Adrenal gland (tissue), 9 donors: ENCODE measurements at regions not wholly inside any gene's neighbourhood (a gene's known extent, or its start where the extent isn't known, plus 50 kb on each side); places are given as distances from the start of the nearest gene placed in this dataset.

Experiments used
- DNase-seq, 7 donors: peaks; one replicate each; pipeline ENCODE4 v3.0.0-alpha.2; 2019 to 2020
- H3K27ac ChIP-seq, 5 donors: fragments of 200-600 bp; sonication (generic) in 4 of 5; 1 replicate in 3 of 5; 2 replicates in 2 of 5; pipeline versions ENCODE4 v1.5.1 to v1.8.0; 2016 to 2020; ENCODE audit warnings: mild to moderate bottlenecking in 1 of 5
- H3K27me3 ChIP-seq: fragments of 200-600 bp; 2 replicates; pipeline ENCODE4 v1.8.0; 2021
- H3K36me3 ChIP-seq, 2 donors: fragments of 200-600 bp; replicated peaks in 1 of 2; 1 replicate in 1 of 2; 2 replicates in 1 of 2; pipeline versions ENCODE4 v1.5.1 to v1.8.0; 2018 to 2022
- H3K4me1 ChIP-seq, 2 donors: fragments of 200-600 bp; replicated peaks in 1 of 2; 1 replicate in 1 of 2; 2 replicates in 1 of 2; pipeline versions ENCODE4 v1.5.1 to v1.8.0; 2018 to 2021
- H3K4me3 ChIP-seq, 4 donors: fragments of 200-600 bp; sonication (generic) in 3 of 4; one replicate each; pipeline ENCODE4 v1.5.1; 2016 to 2018
- H3K9me3 ChIP-seq, 3 donors: fragments of 200-600 bp; sonication (generic) in 1 of 3; replicated peaks in 1 of 3; 1 replicate in 2 of 3; 2 replicates in 1 of 3; pipeline versions ENCODE4 v1.5.1 to v1.8.0; 2016 to 2021
- POLR2A ChIP-seq, 2 donors: fragments of 450-650 bp; IDR thresholded peaks; one replicate each; pipeline ENCODE4 v1.6.1; 2017; ENCODE audit warnings: antibody characterized with exemption in 2 of 2, mild to moderate bottlenecking in 2 of 2, moderate library complexity in 1 of 2
- WGBS, 4 donors: extraction: QIAGEN DNeasy Blood & Tissue Kit in 2 of 4; methylation state at CpG; one replicate each; pipeline versions ENCODE4 v1.1.5 to v1.1.7; 2013 to 2017; 5-methylcytosine and 5-hydroxymethylcytosine counted together
- intact Hi-C, 2 donors: fragments of 100-400 bp; cut with DNase I; formaldehyde crosslinking; loops; one replicate each; pipeline versions ENCODE4 v1.14.1 to v1.15.0; 2022 to 2023
- TF ChIP-seq, protein P1 (sequence below), 6 experiments: fragments of 450-650 bp in 4 of 6; fragments of 200-600 bp in 2 of 6; sonication (generic) in 1 of 6; IDR thresholded peaks; 1 replicate in 5 of 6; 2 replicates in 1 of 6; pipeline versions ENCODE4 v1.5.1 to v1.8.0; 2016 to 2021; ENCODE audit warnings: antibody characterized with exemption in 6 of 6, mild to moderate bottlenecking in 2 of 6, moderate library complexity in 1 of 6
- donor health status: healthy with polysubstance abuse.
- donor health status: Bipolar disorder and iron deficiency.
- donor health status: DM: yes; HTN: yes; CAD: no.
- donor health status: DM: no; HTN: no; CAD: no.
- donor health status: DM: no; HTN: no; CAD: no.

DNA sequence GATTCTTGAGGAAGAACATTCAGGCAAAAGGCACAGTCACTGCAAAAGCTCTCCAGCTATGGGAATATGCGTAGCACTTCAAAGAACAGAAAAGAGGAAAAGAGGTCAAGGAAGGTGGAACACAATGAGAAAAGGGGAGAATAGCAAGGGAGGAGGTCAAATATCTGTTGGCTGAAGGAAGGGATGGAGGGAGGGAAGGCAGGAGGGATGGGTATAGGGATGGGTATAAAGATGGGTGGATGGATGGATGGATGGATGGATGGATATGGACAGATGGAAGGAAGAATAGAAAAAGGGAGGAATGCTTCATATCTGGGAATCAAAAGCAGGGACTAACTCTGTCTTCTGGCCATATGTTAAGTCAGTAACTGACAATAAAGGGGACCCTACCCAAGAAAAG, 164.2 kb upstream of the TOP1 start:
- intact Hi-C loops: no loop called here
- DNase-seq: no peak
- no peaks in the 10 kb centered on the region for H3K27me3 ChIP-seq
- TF ChIP-seq POLR2A (IDR thresholded peaks at IDR 0.05): no peak
- TF ChIP-seq, protein P1, sequence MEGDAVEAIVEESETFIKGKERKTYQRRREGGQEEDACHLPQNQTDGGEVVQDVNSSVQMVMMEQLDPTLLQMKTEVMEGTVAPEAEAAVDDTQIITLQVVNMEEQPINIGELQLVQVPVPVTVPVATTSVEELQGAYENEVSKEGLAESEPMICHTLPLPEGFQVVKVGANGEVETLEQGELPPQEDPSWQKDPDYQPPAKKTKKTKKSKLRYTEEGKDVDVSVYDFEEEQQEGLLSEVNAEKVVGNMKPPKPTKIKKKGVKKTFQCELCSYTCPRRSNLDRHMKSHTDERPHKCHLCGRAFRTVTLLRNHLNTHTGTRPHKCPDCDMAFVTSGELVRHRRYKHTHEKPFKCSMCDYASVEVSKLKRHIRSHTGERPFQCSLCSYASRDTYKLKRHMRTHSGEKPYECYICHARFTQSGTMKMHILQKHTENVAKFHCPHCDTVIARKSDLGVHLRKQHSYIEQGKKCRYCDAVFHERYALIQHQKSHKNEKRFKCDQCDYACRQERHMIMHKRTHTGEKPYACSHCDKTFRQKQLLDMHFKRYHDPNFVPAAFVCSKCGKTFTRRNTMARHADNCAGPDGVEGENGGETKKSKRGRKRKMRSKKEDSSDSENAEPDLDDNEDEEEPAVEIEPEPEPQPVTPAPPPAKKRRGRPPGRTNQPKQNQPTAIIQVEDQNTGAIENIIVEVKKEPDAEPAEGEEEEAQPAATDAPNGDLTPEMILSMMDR (IDR thresholded peaks at IDR 0.05): no peak
- H3K36me3 ChIP-seq: no peaks in the 10 kb centered on the region
- H3K9me3 ChIP-seq: no peaks in the 10 kb centered on the region
- H3K4me3 ChIP-seq: no peak overlapping the region
- WGBS, 4 donors: 93 to 100% (median 95%) methylated on average over 1 of the region's 1 CpG
- H3K27ac ChIP-seq: no peak overlapping the region
- peaks cover 13 to 30% of the 10 kb centered on the region in 2 donors for H3K4me1 ChIP-seq

DNA sequence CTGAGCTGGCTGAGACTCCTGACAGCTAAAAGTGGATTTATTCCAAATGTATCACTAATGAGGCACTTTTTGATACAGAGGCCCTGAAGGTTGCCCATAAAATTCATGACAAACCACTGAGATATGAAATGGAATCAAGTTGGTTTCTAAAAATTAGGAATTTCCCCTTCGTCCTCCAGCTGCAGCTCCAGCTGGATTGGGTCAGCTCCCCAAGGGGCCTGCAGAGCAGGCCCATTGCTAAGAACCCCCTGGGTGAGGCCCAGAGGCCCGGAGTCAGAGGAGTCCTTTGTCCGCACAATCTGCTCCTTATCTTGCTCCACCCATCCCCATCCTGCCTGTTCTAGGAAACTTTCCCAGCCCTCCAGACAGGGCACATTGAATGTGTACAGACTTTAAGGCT, 163.5 kb upstream of the TOP1 start:
- Histone ChIP-seq H3K27ac (no peak overlapping the region), H3K4me3 (no peak overlapping the region), H3K36me3 (no peaks in the 10 kb centered on the region), H3K9me3 (no peaks in the 10 kb centered on the region), H3K27me3 (no peaks in the 10 kb centered on the region), H3K4me1 (peaks cover 13 to 30% of the 10 kb centered on the region in 2 donors)
- TF ChIP-seq POLR2A (IDR thresholded peaks at IDR 0.05): no peak
- TF ChIP-seq, protein P1 (IDR thresholded peaks at IDR 0.05): no peak
- 69 to 80% (median 75%) methylated on average over 3 of the region's 3 CpGs for WGBS, 4 donors
- no peak for DNase-seq
- intact Hi-C loops: no loop called here

DNA sequence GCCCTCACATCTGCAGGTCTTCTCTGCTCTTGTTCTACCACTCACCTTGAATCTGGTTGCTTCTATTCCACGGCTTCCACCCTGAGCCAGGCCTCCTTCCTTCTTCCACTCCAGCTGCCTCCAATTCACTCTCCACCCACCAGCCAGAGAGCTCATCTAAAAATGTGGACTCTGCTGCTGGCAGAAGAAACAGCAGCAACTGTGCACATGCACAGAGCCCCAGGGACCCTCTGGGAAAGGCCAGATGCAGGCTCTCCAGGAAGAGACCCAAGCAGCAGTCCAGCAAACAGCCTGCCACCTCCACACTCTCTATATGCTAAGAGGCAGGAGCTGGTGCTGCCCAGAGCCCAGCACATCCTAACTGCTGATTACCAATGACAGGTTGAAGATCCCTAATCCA, 162.6 kb upstream of the TOP1 start:
- 33 to 92% (median 36%) methylated on average over 1 of the region's 1 CpG for WGBS, 4 donors
- no peaks in the 10 kb centered on the region for H3K27me3 ChIP-seq

DNA sequence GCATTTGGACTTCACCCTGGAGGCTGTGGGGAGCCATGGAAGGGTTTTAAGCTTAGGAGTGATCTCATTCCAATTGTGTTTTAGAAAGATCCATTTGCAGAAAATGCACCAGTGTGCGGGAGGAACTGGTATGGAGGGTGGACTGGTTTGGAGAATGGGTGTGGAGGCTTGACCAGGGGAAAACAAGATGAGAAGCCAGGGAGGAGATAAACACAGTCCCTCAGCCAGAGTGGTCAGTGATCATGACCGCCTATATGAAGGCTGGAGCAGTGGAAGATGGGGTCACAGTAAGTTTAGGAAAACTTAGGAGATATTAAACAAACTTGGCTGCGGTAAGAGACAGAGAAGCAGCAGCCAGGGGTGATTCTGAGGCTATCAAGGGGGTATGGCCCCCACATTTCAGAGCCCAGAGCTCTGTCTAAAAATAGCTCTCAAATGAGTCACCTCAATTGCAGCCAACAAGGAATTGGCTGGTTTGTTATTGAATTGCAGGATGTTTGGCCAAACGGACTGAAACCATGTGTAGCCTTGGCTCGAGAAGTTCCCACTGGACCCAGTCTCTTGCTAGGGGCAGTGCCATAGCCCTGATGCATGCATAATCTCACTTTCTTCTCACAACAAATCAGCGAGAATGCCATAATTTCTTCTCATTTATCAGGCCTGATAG, 159.9 kb upstream of the TOP1 start:
- peaks cover 6 to 21% of the 10 kb centered on the region in 2 donors for H3K4me1 ChIP-seq
- whole genome bisulfite sequencing, 4 donors: 39 to 43% (median 41%) methylated on average over 6 of the region's 6 CpGs
- no peaks in the 10 kb centered on the region for H3K27me3 ChIP-seq
- DNase-seq: peak; percentile 28 to 81 (median 67)
- no peaks in the 10 kb centered on the region for H3K9me3 ChIP-seq
- no peak overlapping the region for H3K27ac ChIP-seq
- no peak overlapping the region for H3K4me3 ChIP-seq
- TF ChIP-seq, protein P1 (IDR thresholded peaks at IDR 0.05): no peak
- intact Hi-C loops: no loop called here
- no peaks in the 10 kb centered on the region for H3K36me3 ChIP-seq

More for the DNA sequence above, 162.6 kb upstream of the TOP1 start:
- Histone ChIP-seq H3K4me3 (no peak overlapping the region), H3K9me3 (no peaks in the 10 kb centered on the region), H3K27ac (no peak overlapping the region), H3K36me3 (no peaks in the 10 kb centered on the region), H3K4me1 (peaks cover 6 to 23% of the 10 kb centered on the region in 2 donors)
- no peak for TF ChIP-seq POLR2A (IDR thresholded peaks at IDR 0.05)
- TF ChIP-seq, protein P1 (IDR thresholded peaks at IDR 0.05): no peak
- intact Hi-C loops: no loop called here
- no peak for DNase-seq
